ENCODE measurements at regions not wholly inside any gene's neighbourhood (a gene's known extent, or its start where the extent isn't known, plus 50 kb on each side); places are given as distances from the start of the nearest gene placed in this dataset.
A peak's percentile ranks its signal among the peaks of the same experiment; 100 is the strongest.

- no peaks in the 10 kb centered on the region for H3F3A ChIP-seq (ENCODE audit: low read depth)
- H4K20me1 ChIP-seq (ENCODE audit: low read depth) = no peaks in the 10 kb centered on the region
- no peaks in the 10 kb centered on the region for H3K9me3 ChIP-seq (ENCODE audit: low read depth)
- Mint-ChIP-seq H3K27me3 (ENCODE audit: insufficient read depth, low read depth) (peaks cover 5% of the 10 kb centered on the region), H3K36me3 (no peaks in the 10 kb centered on the region), H3K27ac (no peak overlapping the region), H3K4me1 (peaks cover 3% of the 10 kb centered on the region), H3K4me3 (no peak overlapping the region), H3K9me3 (no peaks in the 10 kb centered on the region)
- H3K9ac ChIP-seq = no peak overlapping the region
- peak overlapping the region; percentile 21 for H2AFZ ChIP-seq (replicated peaks)
- no peak overlapping the region for H3K4me2 ChIP-seq
- H3K4me1 ChIP-seq = peaks cover 9% of the 10 kb centered on the region
- H3K79me2 ChIP-seq (ENCODE audit: low read depth) = no peaks in the 10 kb centered on the region
- H3K4me3 ChIP-seq = no peak overlapping the region
- H3K27ac ChIP-seq = no peak overlapping the region
- no peak for DNase-seq (ENCODE audit: low spot score)
- no peaks in the 10 kb centered on the region for H3K36me3 ChIP-seq
- H3K27me3 ChIP-seq = no peaks in the 10 kb centered on the region
- TF ChIP-seq EZH2phosphoT487 (IDR thresholded peaks at IDR 0.05) (no peak), EZH2 (IDR thresholded peaks at IDR 0.05) (no peak), CTCF (IDR thresholded peaks at IDR 0.05) (no peak)
Measured at GRCh38 chr6:105592329-105592728, 189.4 kb upstream of the PREP start.

- Histone ChIP-seq H3F3A (ENCODE audit: low read depth) (no peaks in the 10 kb centered on the region), H2AFZ (replicated peaks) (no peak overlapping the region), H3K4me2 (no peak overlapping the region), H4K20me1 (ENCODE audit: low read depth) (no peaks in the 10 kb centered on the region), H3K27me3 (no peaks in the 10 kb centered on the region), H3K79me2 (ENCODE audit: low read depth) (no peaks in the 10 kb centered on the region), H3K36me3 (no peaks in the 10 kb centered on the region), H3K9ac (no peak overlapping the region), H3K9me3 (ENCODE audit: low read depth) (no peaks in the 10 kb centered on the region), H3K27ac (no peak overlapping the region), H3K4me3 (no peak overlapping the region), H3K4me1 (peaks cover 14% of the 10 kb centered on the region)
- Mint-ChIP-seq H3K27ac (no peak overlapping the region), H3K4me3 (no peak overlapping the region), H3K4me1 (peaks cover 5% of the 10 kb centered on the region), H3K9me3 (no peaks in the 10 kb centered on the region), H3K36me3 (no peaks in the 10 kb centered on the region), H3K27me3 (ENCODE audit: insufficient read depth, low read depth) (peaks cover 8% of the 10 kb centered on the region)
- TF ChIP-seq EZH2 (IDR thresholded peaks at IDR 0.05) = no peak
- no peak for TF ChIP-seq EZH2phosphoT487 (IDR thresholded peaks at IDR 0.05)
- no peak for DNase-seq (ENCODE audit: low spot score)
Measured at GRCh38 chr6:105591053-105591452, 188.2 kb upstream of the PREP start.

GRCh38 chr6:105588123-105588710, 185.3 kb upstream of the PREP start:
- TF ChIP-seq CTCF (IDR thresholded peaks at IDR 0.05) (no peak), EZH2phosphoT487 (IDR thresholded peaks at IDR 0.05) (no peak), EZH2 (IDR thresholded peaks at IDR 0.05) (no peak)
- H3K9ac ChIP-seq = no peak overlapping the region

GRCh38 chr6:105587349-105588122, 184.7 kb upstream of the PREP start:
- peak overlapping the region; percentile 64 for H3K27ac Mint-ChIP-seq
- H3K27ac ChIP-seq = no peak overlapping the region

More at GRCh38 chr6:105588123-105588710, 185.3 kb upstream of the PREP start:
- no peak overlapping the region for H3K27ac Mint-ChIP-seq
- H3K36me3 ChIP-seq = no peaks in the 10 kb centered on the region
- no peak overlapping the region for H3K4me3 Mint-ChIP-seq
- no peak overlapping the region for H3K4me2 ChIP-seq
- no peaks in the 10 kb centered on the region for H3F3A ChIP-seq (ENCODE audit: low read depth)
- H3K27ac ChIP-seq = no peak overlapping the region
- H4K20me1 ChIP-seq (ENCODE audit: low read depth) = no peaks in the 10 kb centered on the region
- DNase-seq (ENCODE audit: low spot score) = no peak
- H3K9me3 ChIP-seq (ENCODE audit: low read depth) = no peaks in the 10 kb centered on the region
- peaks cover 6% of the 10 kb centered on the region for H3K27me3 Mint-ChIP-seq (ENCODE audit: insufficient read depth, low read depth)
- peaks cover 5% of the 10 kb centered on the region for H3K4me1 Mint-ChIP-seq
- no peaks in the 10 kb centered on the region for H3K9me3 Mint-ChIP-seq
- no peaks in the 10 kb centered on the region for H3K27me3 ChIP-seq
- H3K4me1 ChIP-seq = peaks cover 9% of the 10 kb centered on the region
- no peaks in the 10 kb centered on the region for H3K36me3 Mint-ChIP-seq
- H3K4me3 ChIP-seq = no peak overlapping the region
- no peak overlapping the region for H2AFZ ChIP-seq (replicated peaks)
- no peaks in the 10 kb centered on the region for H3K79me2 ChIP-seq (ENCODE audit: low read depth)

More at GRCh38 chr6:105587349-105588122, 184.7 kb upstream of the PREP start:
- H3K9me3 ChIP-seq (ENCODE audit: low read depth) = no peaks in the 10 kb centered on the region
- H3K36me3 ChIP-seq = no peaks in the 10 kb centered on the region
- H3K4me3 ChIP-seq = no peak overlapping the region
- no peaks in the 10 kb centered on the region for H3K79me2 ChIP-seq (ENCODE audit: low read depth)
- no peak for DNase-seq (ENCODE audit: low spot score)
- Mint-ChIP-seq H3K4me1 (peaks cover 5% of the 10 kb centered on the region), H3K27me3 (ENCODE audit: insufficient read depth, low read depth) (peaks cover 5% of the 10 kb centered on the region), H3K9me3 (no peaks in the 10 kb centered on the region), H3K4me3 (no peak overlapping the region), H3K36me3 (no peaks in the 10 kb centered on the region)
- no peaks in the 10 kb centered on the region for H4K20me1 ChIP-seq (ENCODE audit: low read depth)
- no peak overlapping the region for H3K4me2 ChIP-seq
- peaks cover 6% of the 10 kb centered on the region for H3K4me1 ChIP-seq
- no peak overlapping the region for H3K9ac ChIP-seq
- H3F3A ChIP-seq (ENCODE audit: low read depth) = no peaks in the 10 kb centered on the region
- H2AFZ ChIP-seq (replicated peaks) = peak overlapping the region; percentile 15
- no peaks in the 10 kb centered on the region for H3K27me3 ChIP-seq
- TF ChIP-seq CTCF (IDR thresholded peaks at IDR 0.05) (no peak), EZH2 (IDR thresholded peaks at IDR 0.05) (no peak), EZH2phosphoT487 (IDR thresholded peaks at IDR 0.05) (no peak)

All from neural progenitor cell (in vitro differentiated cells).